SK-N-MC (cell line): ENCODE measurements at regions not wholly inside any gene's neighbourhood (a gene's known extent, or its start where the extent isn't known, plus 50 kb on each side); places are given as distances from the start of the nearest gene placed in this dataset.
"Not testable (repeated sequence)": the region's sequence is repeated elsewhere in the genome, so short reads cannot be mapped to it uniquely, and the experiment has no call there.

Experiments
- DNase-seq: peaks from one replicate; pipeline ENCODE4 v3.0.0-alpha.2; 2011; ENCODE audit warnings: low read depth, low spot score
- H3K27ac ChIP-seq: fragments of 200-600 bp; sonication (generic); 2 replicates; pipeline ENCODE4 v1.5.1; 2016; ENCODE audit warnings: mixed run types
- H3K36me3 ChIP-seq: fragments of 200-600 bp; sonication (generic); 2 replicates; pipeline ENCODE4 v1.6.1; 2017; ENCODE audit warnings: antibody characterized with exemption, low read length, mixed read lengths; ENCODE audit not compliant: insufficient read depth
- H3K4me3 ChIP-seq: fragments of 200-600 bp; sonication (generic); 2 replicates; pipeline ENCODE4 v1.5.1; 2016
- H3K9ac ChIP-seq: fragments of 200-600 bp; sonication (generic); 2 replicates; pipeline ENCODE4 v1.8.0; 2017; ENCODE audit warnings: mixed run types, mixed read lengths; ENCODE audit not compliant: insufficient read length
- H3K9me3 ChIP-seq: fragments of 200-600 bp; sonication (generic); 2 replicates; pipeline ENCODE4 v1.6.1; 2017; ENCODE audit warnings: low read depth, mild to moderate bottlenecking, antibody characterized with exemption, low read length, moderate library complexity, mixed read lengths
- EZH2 ChIP-seq: fragments of 200-600 bp; sonication (generic); IDR thresholded peaks from one replicate; pipeline ENCODE4 v1.6.1; 2017; ENCODE audit warnings: antibody characterized with exemption
- FOXP2 ChIP-seq: optimal IDR thresholded peaks from 2 replicates; pipeline ENCODE3; 2011; ENCODE audit warnings: mild to moderate bottlenecking, moderate library complexity; ENCODE audit not compliant: insufficient read depth; ENCODE audit errors: extremely low read length, control extremely low read depth
- POLR2AphosphoS5 ChIP-seq: IDR thresholded peaks from 2 replicates; pipeline ENCODE4 v1.6.1; 2012; ENCODE audit warnings: mild to moderate bottlenecking, low read depth, low read length, borderline replicate concordance

GRCh38 chr4:114251020-114251419 lies 271.6 kb upstream of the ARSJ start:
- H3K4me3 ChIP-seq = no peak overlapping the region
- H3K36me3 ChIP-seq = no peaks in the 10 kb centered on the region
- H3K9ac ChIP-seq = no peak overlapping the region
- DNase-seq = no peak
- TF ChIP-seq FOXP2 (no peak), POLR2AphosphoS5 (no peak), EZH2 (no peak)
- H3K9me3 ChIP-seq = no peaks in the 10 kb centered on the region
- H3K27ac ChIP-seq = no peak overlapping the region

DNA sequence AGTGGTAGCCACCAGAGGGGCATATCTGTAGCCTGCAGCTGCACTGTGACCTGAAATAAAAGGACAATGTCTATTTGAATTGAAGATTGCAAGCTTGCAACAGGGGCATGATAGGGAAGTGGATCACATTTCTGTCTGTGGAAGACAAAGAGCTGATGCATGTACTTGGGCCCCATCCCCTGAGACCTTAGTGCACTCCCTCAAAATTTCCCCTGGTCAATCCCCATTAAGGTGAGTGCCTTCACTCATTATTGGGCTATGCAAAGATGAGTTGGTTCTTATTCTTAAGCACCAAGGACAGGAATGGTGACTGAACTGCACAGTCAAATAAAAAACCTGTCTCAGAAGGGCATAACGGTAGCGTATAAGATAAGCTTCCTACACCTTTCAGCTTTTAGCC lies 273.1 kb upstream of the ARSJ start:
- TF ChIP-seq FOXP2 (no peak), POLR2AphosphoS5 (no peak), EZH2 (no peak)
- no peaks in the 10 kb centered on the region for H3K36me3 ChIP-seq
- no peak overlapping the region for H3K9ac ChIP-seq
- no peak overlapping the region for H3K4me3 ChIP-seq
- DNase-seq = no peak
- H3K27ac ChIP-seq = no peak overlapping the region
- H3K9me3 ChIP-seq = no peaks in the 10 kb centered on the region

DNA sequence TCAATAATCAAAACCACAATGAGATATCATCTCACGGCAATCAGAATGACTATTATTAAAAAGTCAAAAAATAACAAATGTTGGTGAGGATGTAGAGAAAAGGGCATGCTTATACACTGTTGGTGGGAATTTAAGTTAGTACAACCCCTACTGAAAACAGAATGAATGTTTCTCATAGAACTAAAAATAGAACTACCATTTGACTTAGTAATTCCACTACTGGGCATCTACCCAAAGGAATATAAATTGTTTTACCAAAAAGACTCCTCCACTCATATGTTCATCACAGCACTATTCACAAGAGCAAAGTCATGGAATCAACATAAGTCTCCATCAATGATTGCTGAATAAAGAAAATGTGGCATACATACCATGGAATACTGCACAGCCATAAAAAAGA lies 278.1 kb upstream of the ARSJ start:
- Histone ChIP-seq H3K9ac (no peak overlapping the region), H3K4me3 (no peak overlapping the region), H3K9me3 (no peaks in the 10 kb centered on the region), H3K36me3 (no peaks in the 10 kb centered on the region), H3K27ac (no peak overlapping the region)
- DNase-seq = no peak
- no peak for TF ChIP-seq EZH2
- no peak for TF ChIP-seq POLR2AphosphoS5
- no peak for TF ChIP-seq FOXP2

- H3K9me3 ChIP-seq, H3K4me3 ChIP-seq, H3K36me3 ChIP-seq, H3K9ac ChIP-seq, H3K27ac ChIP-seq, DNase-seq: not testable (repeated sequence)
Observed at GRCh38 chr4:114262421-114262820, 283.0 kb upstream of the ARSJ start.

- Histone ChIP-seq H3K4me3 (no peak overlapping the region), H3K27ac (no peak overlapping the region; the same call in 1 of the 2 replicates), H3K36me3 (no peaks in the 10 kb centered on the region), H3K9ac (no peak overlapping the region), H3K9me3 (no peaks in the 10 kb centered on the region)
- DNase-seq = no peak
- no peak for TF ChIP-seq FOXP2
- TF ChIP-seq POLR2AphosphoS5 = no peak
- TF ChIP-seq EZH2 = no peak
Observed at GRCh38 chr4:114263233-114263632, 283.8 kb upstream of the ARSJ start.

GRCh38 chr4:114264452-114264851 lies 285.0 kb upstream of the ARSJ start:
- no peaks in the 10 kb centered on the region for H3K9me3 ChIP-seq
- TF ChIP-seq EZH2 (no peak), POLR2AphosphoS5 (no peak), FOXP2 (no peak)
- H3K9ac ChIP-seq = no peak overlapping the region
- H3K27ac ChIP-seq = no peak overlapping the region
- H3K4me3 ChIP-seq = no peak overlapping the region
- no peak for DNase-seq
- H3K36me3 ChIP-seq = no peaks in the 10 kb centered on the region

DNA sequence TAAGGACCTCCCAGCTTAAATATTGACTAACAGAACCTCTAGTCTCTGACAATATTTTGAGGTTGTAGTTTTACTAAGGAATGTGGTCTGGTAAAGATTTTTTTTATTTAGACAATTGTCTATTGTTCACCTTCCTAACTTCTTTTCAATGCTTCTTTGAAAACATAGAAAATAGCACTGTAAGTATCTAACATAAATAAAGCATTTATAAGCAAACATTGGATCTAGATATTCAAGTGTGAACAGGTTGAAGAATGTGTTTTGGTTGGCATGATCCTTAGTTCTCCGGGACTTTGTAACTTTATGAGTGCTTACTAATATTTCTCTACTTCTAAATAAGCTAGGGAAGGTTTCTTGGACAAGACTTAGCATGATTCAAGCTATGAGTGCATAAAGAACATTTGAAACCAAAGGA lies 285.4 kb upstream of the ARSJ start:
- no peak for DNase-seq
- no peaks in the 10 kb centered on the region for H3K36me3 ChIP-seq
- no peaks in the 10 kb centered on the region for H3K9me3 ChIP-seq
- H3K27ac ChIP-seq = peak overlapping the region; percentile 28; the same call in 1 of the 2 replicates
- no peak overlapping the region for H3K4me3 ChIP-seq
- H3K9ac ChIP-seq = no peak overlapping the region
- no peak for TF ChIP-seq EZH2
- no peak for TF ChIP-seq POLR2AphosphoS5
- TF ChIP-seq FOXP2 = no peak

GRCh38 chr4:114265342-114265741 lies 285.9 kb upstream of the ARSJ start:
- Histone ChIP-seq H3K9me3 (no peaks in the 10 kb centered on the region), H3K27ac (peak overlapping the region; percentile 28; the same call in 1 of the 2 replicates), H3K36me3 (no peaks in the 10 kb centered on the region), H3K4me3 (no peak overlapping the region), H3K9ac (no peak overlapping the region)
- no peak for DNase-seq
- TF ChIP-seq POLR2AphosphoS5 = no peak
- TF ChIP-seq FOXP2 = no peak

DNA sequence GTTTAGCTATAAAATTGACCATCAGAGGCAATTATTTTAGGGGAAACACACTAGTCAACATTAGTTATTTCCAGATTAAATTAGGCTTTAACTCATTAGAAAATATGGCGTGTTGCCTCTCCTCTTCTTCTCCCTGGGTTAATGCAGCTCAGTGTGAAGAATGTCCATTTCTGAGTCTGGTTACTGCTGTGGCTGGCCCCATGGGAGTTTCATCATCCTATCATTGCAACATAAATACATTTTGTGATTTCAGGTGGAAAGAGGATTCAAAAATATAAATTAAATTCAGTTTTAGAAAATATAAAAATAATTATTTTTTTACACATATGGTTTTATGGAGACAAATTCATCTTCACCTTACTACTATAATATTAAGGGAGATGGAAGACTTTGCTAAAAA lies 288.5 kb upstream of the ARSJ start:
- Histone ChIP-seq H3K27ac (no peak overlapping the region), H3K4me3 (no peak overlapping the region), H3K9me3 (no peaks in the 10 kb centered on the region), H3K36me3 (no peaks in the 10 kb centered on the region), H3K9ac (no peak overlapping the region)
- TF ChIP-seq FOXP2 = no peak
- TF ChIP-seq EZH2 = no peak
- TF ChIP-seq POLR2AphosphoS5 = no peak
- DNase-seq = no peak

- no peak overlapping the region for H3K27ac ChIP-seq
- no peaks in the 10 kb centered on the region for H3K9me3 ChIP-seq
- H3K4me3 ChIP-seq = no peak overlapping the region
- no peaks in the 10 kb centered on the region for H3K36me3 ChIP-seq
- TF ChIP-seq FOXP2 = no peak
- TF ChIP-seq EZH2 = no peak
- no peak for TF ChIP-seq POLR2AphosphoS5
- H3K9ac ChIP-seq = no peak overlapping the region
- DNase-seq = no peak
Observed at GRCh38 chr4:114271031-114271430, 291.6 kb upstream of the ARSJ start.
